Endothelial cell of umbilical vein (primary cell): ENCODE measurements at regions not wholly inside any gene's neighbourhood (a gene's known extent, or its start where the extent isn't known, plus 50 kb on each side); places are given as distances from the start of the nearest gene placed in this dataset.

ENCODE experiments used
- BruUV-seq: library from RNA; stranded (reverse); fragments of 400-500 nt; replicated peaks from 2 replicates; lab custom pipeline; 2021; lab: Mats Ljungman, UMichigan
- CTCF ChIA-PET: fragments of 300-600, 350-600 bp; sonication (Branson Sonifier 250); formaldehyde crosslinking; loops from one replicate; lab custom pipeline; 2021; ENCODE audit warnings: antibody characterized with exemption, inconsistent platforms; lab: Charles Lee
- POLR2A ChIA-PET: fragments of 300-600, 350-600 bp; sonication (Branson Sonifier 250); formaldehyde crosslinking; loops from one replicate; lab custom pipeline; 2021; ENCODE audit warnings: antibody characterized with exemption, inconsistent platforms; lab: Charles Lee
- DNase-seq: peaks from one replicate; pipeline ENCODE4 v3.0.0-alpha.2; 2011; ENCODE audit warnings: low read depth, low spot score
- FAIRE-seq: peaks from 2 replicates; lab custom pipeline; 2011; peaks lifted over from hg19 to GRCh38; lab: Jason Lieb, UNC
- H2AFZ ChIP-seq: 2 replicates; pipeline ENCODE4 v1.6.0; 2012; ENCODE audit warnings: low read depth, low read length, control low read depth, inconsistent platforms
- H3K27ac ChIP-seq: 2 replicates; pipeline ENCODE4 v1.5.1; 2011; ENCODE audit warnings: low read depth, mild to moderate bottlenecking, control low read depth, low read length, moderate library complexity; ENCODE audit not compliant: insufficient read depth
- H3K27me3 ChIP-seq, 2 experiments: 2 replicates each; pipeline versions ENCODE4 v1.6.0 to v1.6.1; 2011; ENCODE audit warnings: low read length in 2 of 2, mixed read lengths in 1 of 2; ENCODE audit not compliant: control insufficient read depth in 2 of 2, insufficient read depth in 2 of 2
- H3K36me3 ChIP-seq, 2 experiments: 2 replicates in 1 of 2; 3 replicates in 1 of 2; pipeline ENCODE4 v1.5.1; 2011; ENCODE audit warnings: low read length in 2 of 2, mild to moderate bottlenecking in 1 of 2, moderate library complexity in 1 of 2; ENCODE audit not compliant: control insufficient read depth in 2 of 2, insufficient read depth in 2 of 2; ENCODE audit errors: extremely low read depth in 1 of 2
- H3K4me1 ChIP-seq: 3 replicates; pipeline ENCODE4 v1.5.1; 2011; ENCODE audit warnings: mild to moderate bottlenecking, low read length; ENCODE audit not compliant: control insufficient read depth, insufficient read depth; ENCODE audit errors: extremely low read depth
- H3K4me2 ChIP-seq: 2 replicates; pipeline ENCODE4 v1.6.1; 2011; ENCODE audit warnings: low read length, control low read depth, mixed read lengths; ENCODE audit not compliant: insufficient read depth
- H3K4me3 ChIP-seq, 3 experiments: fragments of 200-600 bp in 1 of 3; sonication (generic), shearing (Covaris generic) in 1 of 3; replicated peaks in 1 of 3; 2 replicates each; pipeline ENCODE4 v1.5.1; 2011 to 2016; ENCODE audit warnings: control low read depth in 3 of 3, low read length in 3 of 3, mild to moderate bottlenecking in 2 of 3, inconsistent platforms in 1 of 3, low read depth in 1 of 3, moderate library complexity in 1 of 3; ENCODE audit not compliant: insufficient read depth in 1 of 3
- H3K79me2 ChIP-seq: 2 replicates; pipeline ENCODE4 v1.6.0; 2012; ENCODE audit warnings: low read length, inconsistent platforms; ENCODE audit not compliant: control insufficient read depth, insufficient read depth
- H3K9ac ChIP-seq: replicated peaks from 2 replicates; pipeline ENCODE3; 2011; ENCODE audit warnings: low read length, control low read depth; ENCODE audit not compliant: insufficient read depth; ENCODE audit errors: extremely low read depth
- H3K9me1 ChIP-seq: replicated peaks from 3 replicates; pipeline ENCODE4 v1.6.0; 2011; ENCODE audit warnings: mild to moderate bottlenecking, low read length; ENCODE audit not compliant: control insufficient read depth, insufficient read depth; ENCODE audit errors: extremely low read depth
- H3K9me3 ChIP-seq: replicated peaks from 2 replicates; pipeline ENCODE4 v1.5.1; 2012; ENCODE audit warnings: low read length, inconsistent platforms; ENCODE audit not compliant: control insufficient read depth, insufficient read depth
- H4K20me1 ChIP-seq: replicated peaks from 2 replicates; pipeline ENCODE3; 2011; ENCODE audit warnings: mild to moderate bottlenecking, low read length; ENCODE audit not compliant: control insufficient read depth, insufficient read depth; ENCODE audit errors: extremely low read depth
- EZH2 ChIP-seq: IDR thresholded peaks from 2 replicates; pipeline ENCODE4 v1.6.1; 2012; ENCODE audit warnings: borderline replicate concordance, low read depth, mild to moderate bottlenecking, moderate library complexity, low read length, inconsistent platforms; ENCODE audit not compliant: severe bottlenecking
- FOS ChIP-seq: IDR thresholded peaks from 2 replicates; pipeline ENCODE4 v1.6.1; 2011; ENCODE audit warnings: mild to moderate bottlenecking, low read length, moderate library complexity, borderline replicate concordance; ENCODE audit not compliant: insufficient read depth
- GATA2 ChIP-seq: IDR thresholded peaks from 2 replicates; pipeline ENCODE4 v1.7.0; 2011; ENCODE audit warnings: low read depth, mild to moderate bottlenecking, moderate library complexity, mixed read lengths, low read length; ENCODE audit not compliant: insufficient read length, insufficient read depth
- JUN ChIP-seq: IDR thresholded peaks from 2 replicates; pipeline ENCODE4 v1.6.1; 2011; ENCODE audit warnings: borderline replicate concordance, low read depth; ENCODE audit not compliant: insufficient read length, insufficient read depth
- MYC ChIP-seq: IDR thresholded peaks from one replicate; pipeline ENCODE4 v1.6.1; 2011; ENCODE audit warnings: mild to moderate bottlenecking, low read depth, low read length
- POLR2A ChIP-seq: IDR thresholded peaks from 2 replicates; pipeline ENCODE4 v1.6.1; 2012; ENCODE audit warnings: low read depth, mild to moderate bottlenecking, control low read depth, low read length
- POLR2AphosphoS5 ChIP-seq: IDR thresholded peaks from 2 replicates; pipeline ENCODE4 v1.6.1; 2012; ENCODE audit warnings: low read depth, mild to moderate bottlenecking, control low read depth, low read length, moderate library complexity; ENCODE audit not compliant: insufficient read depth
- dilution Hi-C: fragments of 300-500 bp; cut with MboI; formaldehyde crosslinking; loops from one replicate; pipeline ENCODE4 v1.15.0; 2019; ENCODE audit warnings: low sequenced_read_pairs; ENCODE audit not compliant: extremely low pct_ligation_motif_present
- intact Hi-C: fragments of 100-400 bp; cut with micrococcal nuclease; formaldehyde crosslinking; loops from one replicate; pipeline ENCODE4 v1.10.0; 2022
- TF ChIP-seq, protein P1 (sequence below): IDR thresholded peaks from 2 replicates; pipeline ENCODE4 v1.6.1; 2011; ENCODE audit not compliant: insufficient read depth, insufficient read length
- TF ChIP-seq, protein P2 (sequence below), 2 donors: IDR thresholded peaks; 1 replicate in 1 of 2; 2 replicates in 1 of 2; pipeline ENCODE4 v1.5.1; 2011; ENCODE audit warnings: low read length in 2 of 2, mild to moderate bottlenecking in 2 of 2, moderate library complexity in 2 of 2, control low read depth in 1 of 2, inconsistent platforms in 1 of 2, low read depth in 1 of 2; ENCODE audit not compliant: insufficient read depth in 1 of 2; ENCODE audit errors: extremely low read depth in 1 of 2

DNA sequence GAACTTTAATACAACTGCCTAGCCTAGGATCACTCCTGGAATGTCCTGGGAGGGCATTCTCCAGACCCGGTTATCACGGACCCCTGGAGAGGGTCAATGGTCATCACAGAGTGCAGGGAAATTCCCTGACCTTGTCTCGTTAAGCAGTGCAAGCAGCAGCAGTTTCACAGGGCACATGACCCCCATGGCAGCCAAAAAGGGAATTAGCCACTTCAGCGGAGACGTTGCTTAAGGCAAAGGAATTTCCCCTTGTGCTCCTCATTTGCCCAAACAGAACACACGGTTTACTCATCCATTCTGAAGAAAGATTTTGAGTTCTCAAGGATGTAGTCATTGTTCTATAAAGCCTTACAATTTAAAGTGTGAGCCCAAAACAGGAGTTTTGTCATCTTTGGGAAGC, 260.3 kb downstream of the SNX13 start:
- intact Hi-C loops = loop anchor here (1.0 to 10.0 kb wide), 2 partner anchors 378 to 695 kb away; no protein-coding TSS in a partner anchor
- Histone ChIP-seq H2AFZ (peak overlapping the region; percentile 19), H4K20me1 (no peaks in the 10 kb centered on the region), H3K79me2 (no peaks in the 10 kb centered on the region), H3K9me3 (no peaks in the 10 kb centered on the region), H3K36me3 (no peaks in the 10 kb centered on the region), H3K27me3 (no peaks in the 10 kb centered on the region), H3K4me3 (no peak overlapping the region), H3K9me1 (no peaks in the 10 kb centered on the region), H3K27ac (no peak overlapping the region), H3K4me1 (peaks cover 4% of the 10 kb centered on the region), H3K4me2 (no peak overlapping the region), H3K9ac (no peak overlapping the region)
- FAIRE-seq = no peak
- ChIA-PET CTCF (interaction anchor here (1.2 to 5.2 kb wide), 5 partner anchors 376 to 697 kb away, joined by 4 to 34 read pairs (median 7); no protein-coding TSS in a partner anchor), POLR2A (no interaction called here)
- dilution Hi-C loops = no loop called here
- peak; percentile 1 for DNase-seq
- no TSS peak for BruUV-seq
- TF ChIP-seq FOS (no peak), EZH2 (no peak), POLR2AphosphoS5 (no peak), POLR2A (no peak), GATA2 (no peak), MYC (no peak), JUN (no peak)
- TF ChIP-seq, protein P1, sequence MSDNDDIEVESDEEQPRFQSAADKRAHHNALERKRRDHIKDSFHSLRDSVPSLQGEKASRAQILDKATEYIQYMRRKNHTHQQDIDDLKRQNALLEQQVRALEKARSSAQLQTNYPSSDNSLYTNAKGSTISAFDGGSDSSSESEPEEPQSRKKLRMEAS = no peak
- TF ChIP-seq, protein P2, sequence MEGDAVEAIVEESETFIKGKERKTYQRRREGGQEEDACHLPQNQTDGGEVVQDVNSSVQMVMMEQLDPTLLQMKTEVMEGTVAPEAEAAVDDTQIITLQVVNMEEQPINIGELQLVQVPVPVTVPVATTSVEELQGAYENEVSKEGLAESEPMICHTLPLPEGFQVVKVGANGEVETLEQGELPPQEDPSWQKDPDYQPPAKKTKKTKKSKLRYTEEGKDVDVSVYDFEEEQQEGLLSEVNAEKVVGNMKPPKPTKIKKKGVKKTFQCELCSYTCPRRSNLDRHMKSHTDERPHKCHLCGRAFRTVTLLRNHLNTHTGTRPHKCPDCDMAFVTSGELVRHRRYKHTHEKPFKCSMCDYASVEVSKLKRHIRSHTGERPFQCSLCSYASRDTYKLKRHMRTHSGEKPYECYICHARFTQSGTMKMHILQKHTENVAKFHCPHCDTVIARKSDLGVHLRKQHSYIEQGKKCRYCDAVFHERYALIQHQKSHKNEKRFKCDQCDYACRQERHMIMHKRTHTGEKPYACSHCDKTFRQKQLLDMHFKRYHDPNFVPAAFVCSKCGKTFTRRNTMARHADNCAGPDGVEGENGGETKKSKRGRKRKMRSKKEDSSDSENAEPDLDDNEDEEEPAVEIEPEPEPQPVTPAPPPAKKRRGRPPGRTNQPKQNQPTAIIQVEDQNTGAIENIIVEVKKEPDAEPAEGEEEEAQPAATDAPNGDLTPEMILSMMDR (IDR thresholded peaks at IDR 0.05; ENCODE audit: extremely low read depth in 1 of 2, insufficient read depth in 1 of 2, low read depth in 1 of 2, low read length in 2 of 2) = no peak
